GM20000 (cell line): ENCODE measurements at regions not wholly inside any gene's neighbourhood (a gene's known extent, or its start where the extent isn't known, plus 50 kb on each side); places are given as distances from the start of the nearest gene placed in this dataset.

Experiments used
- DNase-seq: peaks from one replicate; pipeline ENCODE4 v3.0.0; 2012; ENCODE audit warnings: low spot score
- CTCF ChIP-seq: IDR thresholded peaks from 2 replicates; pipeline ENCODE4 v1.5.1; 2012; ENCODE audit warnings: mild to moderate bottlenecking, control low read depth; ENCODE audit errors: extremely low read depth, missing control alignments

GRCh38 chr1:29944253-29944905 lies 708.1 kb downstream of the PTPRU start:
- DNase-seq, result no peak
- TF ChIP-seq CTCF, result no peak

- TF ChIP-seq CTCF, result no peak
- no peak for DNase-seq
These were observed 706.7 kb downstream of the PTPRU start for GRCh38 chr1:29943034-29943433.

GRCh38 chr1:29939079-29939478 lies 702.8 kb downstream of the PTPRU start:
- no peak for TF ChIP-seq CTCF

GRCh38 chr1:29937356-29937755 lies 701.0 kb downstream of the PTPRU start:
- DNase-seq, result no peak
- TF ChIP-seq CTCF, result no peak

More at GRCh38 chr1:29939079-29939478, 702.8 kb downstream of the PTPRU start:
- no peak for DNase-seq

- TF ChIP-seq CTCF, result no peak
- DNase-seq, result no peak
These were observed 699.8 kb downstream of the PTPRU start for GRCh38 chr1:29936031-29936544.

- no peak for TF ChIP-seq CTCF
- DNase-seq, result no peak
These were observed 698.0 kb downstream of the PTPRU start for GRCh38 chr1:29934255-29934772.

- DNase-seq, result no peak
- no peak for TF ChIP-seq CTCF
These were observed 696.7 kb downstream of the PTPRU start for GRCh38 chr1:29933067-29933466.
